Neural progenitor cell (in vitro differentiated cells): ENCODE measurements at regions not wholly inside any gene's neighbourhood (a gene's known extent, or its start where the extent isn't known, plus 50 kb on each side); places are given as distances from the start of the nearest gene placed in this dataset.

Source experiments
- CTCF ChIP-seq: fragments of 200-600 bp; sonication (generic); IDR thresholded peaks from 2 replicates; pipeline ENCODE4 v1.5.1; 2017; ENCODE audit warnings: antibody characterized with exemption, mild to moderate bottlenecking
- EZH2 ChIP-seq: fragments of 200-600 bp; sonication (generic); IDR thresholded peaks from 2 replicates; pipeline ENCODE4 v1.6.1; 2017; ENCODE audit warnings: antibody characterized with exemption, mild to moderate bottlenecking, moderate library complexity

GRCh38 chr10:35889971-35890675, 248.0 kb upstream of the FZD8 start:
- TF ChIP-seq CTCF (no peak), EZH2 (no peak)
